Muscle of back (tissue), 3 donors: ENCODE measurements at regions not wholly inside any gene's neighbourhood (a gene's known extent, or its start where the extent isn't known, plus 50 kb on each side); places are given as distances from the start of the nearest gene placed in this dataset.
"Not testable (repeated sequence)": the region's sequence is repeated elsewhere in the genome, so short reads cannot be mapped to it uniquely, and the experiment has no call there.

Source experiments
- DNase-seq, 3 donors: peaks; one replicate each; pipeline versions ENCODE4 v3.0.0 to v3.0.0-alpha.2; 2013

DNA sequence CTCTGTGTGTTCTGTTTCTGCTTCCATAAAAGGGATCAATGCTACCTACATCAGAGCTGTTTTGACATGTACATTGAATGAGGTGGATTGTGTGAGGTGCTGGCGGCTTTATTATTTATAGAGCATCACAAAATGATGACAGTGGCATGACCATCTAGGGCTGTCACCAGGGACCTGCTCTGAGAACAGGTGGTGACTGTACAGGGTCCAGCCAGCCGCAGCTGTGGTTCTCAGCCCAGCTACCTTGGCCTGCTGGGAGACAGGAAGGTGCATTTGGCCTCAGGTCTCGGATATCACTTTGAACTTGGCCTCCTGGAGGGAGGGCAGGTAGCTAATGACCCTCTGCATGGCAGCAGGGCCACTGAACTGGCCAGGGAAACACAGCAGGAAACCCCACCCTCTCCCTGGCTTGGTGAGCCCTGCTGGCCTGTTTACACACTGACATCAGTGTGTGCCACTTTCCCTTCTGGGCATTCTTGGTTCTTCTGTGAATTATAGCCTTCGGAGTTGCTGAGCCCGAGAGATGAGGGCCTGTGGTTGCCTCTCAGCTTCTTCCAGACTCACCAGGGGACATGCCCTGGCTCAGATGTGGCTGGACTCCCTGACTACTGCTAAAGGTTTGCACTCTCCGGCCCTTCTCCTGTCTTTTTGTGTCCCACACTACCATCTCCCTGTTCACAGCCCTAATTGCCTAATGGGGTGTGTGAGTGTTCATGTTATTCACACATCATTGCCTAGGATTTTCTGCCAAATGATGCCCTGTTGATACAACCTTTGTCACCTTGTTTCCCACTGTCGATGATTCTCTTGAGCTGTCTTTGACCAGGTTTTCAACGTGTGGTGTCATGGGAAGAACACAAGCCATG is 109.2 kb upstream of the RAB12 start:
- DNase-seq, result no peak

DNA sequence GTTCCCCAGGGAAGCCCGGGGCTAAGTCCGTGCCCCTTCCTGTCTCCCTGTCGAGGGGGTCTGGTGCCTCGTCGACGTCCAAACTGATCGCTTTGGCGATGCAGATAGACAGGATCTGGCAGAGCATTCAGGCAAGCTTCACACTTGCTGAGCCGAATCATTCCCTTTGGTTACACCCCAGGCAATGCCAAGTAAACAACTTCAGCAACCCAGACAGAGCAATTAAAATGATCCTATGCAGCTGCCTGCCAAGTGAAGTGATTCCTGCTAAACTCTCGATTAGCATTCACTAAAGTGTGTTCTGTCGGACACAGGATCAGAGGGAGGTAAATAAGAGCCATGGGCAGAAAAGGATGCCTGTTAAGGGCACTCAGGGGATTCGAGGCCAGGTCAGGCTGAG is 108.2 kb upstream of the RAB12 start:
- peak in 2 of 3 donors; percentile 27 to 57 for DNase-seq

DNA sequence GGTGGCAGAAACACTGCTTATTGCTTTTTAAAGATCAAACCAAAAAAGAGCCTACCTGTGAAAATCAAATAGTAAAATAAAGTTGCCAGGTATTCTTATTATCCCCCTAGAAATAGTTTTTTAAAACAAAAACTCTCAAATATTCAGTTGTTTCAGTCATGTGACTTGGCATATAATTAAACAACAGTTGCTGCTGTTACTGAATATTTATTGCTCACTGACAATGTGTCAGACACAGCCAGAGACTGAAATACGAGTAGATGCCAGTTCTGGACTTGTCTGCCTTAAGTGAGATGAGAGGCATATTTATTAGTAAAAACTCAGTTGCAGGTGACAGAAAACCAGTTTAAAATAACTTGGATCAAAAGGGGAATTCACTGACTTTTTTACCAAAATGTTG is 106.0 kb upstream of the RAB12 start:
- no peak for DNase-seq

DNA sequence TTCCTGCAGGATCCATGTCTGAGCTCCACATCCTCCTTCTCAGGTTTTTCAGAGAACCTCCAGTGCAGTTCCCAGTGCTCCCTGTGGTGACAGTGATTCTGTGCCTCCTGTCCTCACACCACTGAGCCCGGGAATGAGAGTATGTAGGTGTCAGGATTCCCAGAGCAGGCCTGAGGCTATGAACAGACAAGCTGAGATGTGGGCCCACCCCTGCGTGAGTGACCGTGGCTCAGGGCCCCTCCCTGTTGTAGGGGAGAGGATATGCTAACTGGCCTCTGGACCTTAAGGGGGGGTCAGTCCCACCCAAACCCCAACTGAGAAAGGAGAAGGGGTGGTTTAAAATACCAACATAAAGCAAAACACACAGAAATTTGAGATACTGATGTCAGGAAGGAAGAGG is 104.8 kb upstream of the RAB12 start:
- DNase-seq, result no peak

DNA sequence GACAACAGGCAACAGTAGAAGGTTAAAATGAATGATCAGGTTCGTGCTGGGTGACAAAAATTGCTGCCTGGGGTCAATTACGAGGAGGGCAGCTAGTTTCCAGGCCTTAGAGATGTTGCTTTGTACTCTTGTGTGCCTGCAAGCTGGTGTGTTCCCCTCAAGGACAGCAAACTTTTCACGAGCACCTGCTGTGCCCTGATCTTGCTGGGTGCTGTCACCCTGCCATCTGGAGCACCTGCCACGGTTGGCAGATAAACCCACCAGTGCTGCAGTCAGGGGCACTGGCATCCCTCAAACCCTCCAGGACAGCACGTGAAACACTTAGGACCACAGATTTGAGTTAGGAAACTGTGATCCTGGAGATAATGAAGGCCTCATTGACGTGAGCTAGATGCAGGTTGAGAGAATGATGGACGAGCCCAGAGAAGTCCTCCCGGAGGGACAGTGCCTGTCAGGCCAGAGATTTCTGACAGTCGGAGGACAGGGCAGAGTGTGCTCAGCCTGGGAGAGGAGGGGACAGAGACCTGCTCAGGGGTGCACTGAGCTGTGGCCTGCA is 104.3 kb upstream of the RAB12 start:
- no peak for DNase-seq

DNA sequence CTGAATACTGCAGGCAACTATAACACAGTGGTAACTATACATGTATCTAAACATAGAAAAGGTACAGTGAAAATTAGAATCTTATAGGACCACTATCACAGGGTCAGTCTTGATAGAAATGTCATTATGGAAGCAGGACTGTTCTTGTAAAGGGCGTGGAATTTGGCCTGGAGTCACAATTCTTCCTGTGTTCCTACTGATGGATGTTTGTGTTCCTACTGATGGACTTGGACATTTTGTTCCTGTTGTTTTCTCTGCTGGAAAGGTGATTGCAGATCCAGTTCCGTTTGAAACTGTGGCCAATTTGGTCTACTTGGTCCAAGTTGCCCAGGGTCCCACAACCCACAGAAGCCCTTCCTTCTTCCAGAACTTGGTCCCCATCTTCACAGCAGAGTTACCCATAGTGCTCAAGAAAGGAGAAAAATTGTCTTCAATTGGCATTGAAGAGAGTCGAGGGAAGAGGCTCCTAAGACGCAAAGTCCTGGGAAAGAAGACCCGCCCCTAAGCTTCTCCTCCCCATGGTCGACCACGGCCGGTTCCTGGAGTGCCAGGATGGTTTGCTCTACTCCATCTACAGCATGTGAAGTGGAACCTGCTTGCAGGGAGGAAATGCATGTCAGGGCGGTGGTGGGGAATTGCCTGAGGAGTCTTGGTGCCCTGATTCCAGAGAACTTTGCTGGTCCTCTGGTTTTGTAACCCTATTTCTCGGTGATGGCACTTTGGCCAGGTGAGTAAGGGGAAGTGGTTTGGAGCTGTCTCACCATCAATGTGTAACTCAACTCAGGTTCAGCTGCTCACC is 102.8 kb upstream of the RAB12 start:
- no peak for DNase-seq

DNA sequence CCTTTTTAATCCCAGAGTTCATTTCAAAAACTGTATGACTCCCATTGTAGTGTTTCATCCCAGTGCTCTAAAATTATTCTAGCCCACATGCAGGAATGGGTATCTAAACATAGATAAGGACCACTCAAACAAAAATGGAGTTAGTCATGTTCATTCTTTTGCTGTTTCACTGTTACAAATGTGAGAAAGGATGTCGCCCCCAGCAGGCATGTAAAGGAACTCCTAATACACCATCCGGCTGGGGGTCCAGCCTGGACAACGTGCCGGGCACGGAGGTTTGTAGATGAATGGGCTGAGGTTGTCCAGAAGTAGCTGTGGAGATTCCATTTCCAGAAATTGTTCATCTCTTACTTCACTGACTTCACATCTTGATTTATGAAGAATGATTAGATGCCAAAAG is 101.9 kb upstream of the RAB12 start:
- DNase-seq, result no peak

DNA sequence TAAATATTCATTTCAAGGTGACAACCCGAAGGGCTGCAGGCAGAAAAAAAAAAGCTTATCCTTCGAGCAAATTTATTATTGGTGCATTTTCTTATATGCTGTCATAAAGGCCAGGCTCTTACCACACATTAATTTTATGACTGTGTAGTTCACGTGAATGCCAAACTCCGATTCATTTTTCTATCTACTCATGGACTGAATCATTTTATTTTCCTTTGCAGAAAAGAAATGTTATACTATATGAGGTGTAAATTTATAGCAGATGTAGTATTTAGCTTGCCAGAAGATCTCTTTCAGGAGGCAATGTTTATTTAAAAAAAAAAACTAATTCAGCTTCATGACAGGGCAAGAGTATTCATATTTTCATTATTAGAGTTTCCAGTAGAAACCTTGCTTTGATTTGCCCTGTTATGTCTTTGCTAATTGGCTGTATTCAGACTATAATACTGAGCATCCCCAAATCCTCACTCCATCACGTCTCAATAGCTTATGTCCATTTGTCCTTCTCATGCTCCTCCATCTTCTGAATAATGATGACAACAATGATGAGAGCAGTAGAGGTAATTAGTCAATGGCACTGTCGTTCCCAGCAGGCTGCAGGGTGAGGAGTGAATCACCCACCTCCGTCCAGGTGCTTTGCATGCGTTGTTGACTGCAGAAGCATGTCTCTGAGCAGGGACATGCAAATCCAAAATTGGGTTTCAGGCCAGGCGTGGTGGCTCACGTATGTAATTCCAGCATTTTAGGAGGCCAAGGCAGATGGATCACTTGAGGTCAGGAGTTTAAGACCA is 101.1 kb upstream of the RAB12 start:
- DNase-seq, result peak in 1 of 3 donors; percentile 19

DNA sequence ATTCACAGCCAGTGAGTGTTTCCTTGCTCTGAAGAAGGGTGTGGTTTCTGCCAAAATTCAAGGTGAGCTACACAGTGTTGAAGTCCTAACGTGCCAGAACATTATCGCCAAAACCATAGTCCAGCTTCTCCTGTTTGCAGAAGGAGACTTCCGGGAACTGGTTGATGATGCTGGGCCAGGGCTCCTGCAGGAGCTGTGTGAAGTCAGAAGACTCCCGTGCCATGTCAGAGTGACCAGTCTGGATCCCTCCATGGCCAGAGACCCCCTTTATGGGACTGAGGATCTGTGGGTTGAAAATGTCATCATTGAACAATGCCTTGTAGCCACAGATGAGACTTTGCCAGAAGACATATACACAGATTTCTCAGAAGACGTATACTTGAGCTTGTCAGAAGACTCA is 96.0 kb upstream of the RAB12 start:
- DNase-seq, result no peak

DNA sequence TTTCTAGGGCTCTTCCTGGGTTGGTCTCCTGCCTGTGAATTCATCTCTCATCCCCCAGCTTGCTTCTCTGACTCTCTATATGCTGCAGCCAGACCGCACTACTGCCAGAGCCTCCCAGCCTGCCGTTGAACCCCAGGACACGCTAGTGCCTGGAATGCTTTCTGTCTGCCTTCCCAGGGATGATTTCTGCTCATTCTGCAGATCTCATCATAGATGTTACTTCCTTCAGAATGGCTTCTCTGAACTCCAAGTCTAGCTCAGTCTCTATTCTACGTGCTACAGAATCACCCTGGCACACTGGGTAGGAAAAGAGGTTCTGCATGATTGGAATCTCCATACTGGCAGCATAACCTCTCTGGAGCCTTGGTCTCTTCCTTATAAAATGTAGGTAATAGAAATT is 94.8 kb upstream of the RAB12 start:
- DNase-seq, result no peak

DNA sequence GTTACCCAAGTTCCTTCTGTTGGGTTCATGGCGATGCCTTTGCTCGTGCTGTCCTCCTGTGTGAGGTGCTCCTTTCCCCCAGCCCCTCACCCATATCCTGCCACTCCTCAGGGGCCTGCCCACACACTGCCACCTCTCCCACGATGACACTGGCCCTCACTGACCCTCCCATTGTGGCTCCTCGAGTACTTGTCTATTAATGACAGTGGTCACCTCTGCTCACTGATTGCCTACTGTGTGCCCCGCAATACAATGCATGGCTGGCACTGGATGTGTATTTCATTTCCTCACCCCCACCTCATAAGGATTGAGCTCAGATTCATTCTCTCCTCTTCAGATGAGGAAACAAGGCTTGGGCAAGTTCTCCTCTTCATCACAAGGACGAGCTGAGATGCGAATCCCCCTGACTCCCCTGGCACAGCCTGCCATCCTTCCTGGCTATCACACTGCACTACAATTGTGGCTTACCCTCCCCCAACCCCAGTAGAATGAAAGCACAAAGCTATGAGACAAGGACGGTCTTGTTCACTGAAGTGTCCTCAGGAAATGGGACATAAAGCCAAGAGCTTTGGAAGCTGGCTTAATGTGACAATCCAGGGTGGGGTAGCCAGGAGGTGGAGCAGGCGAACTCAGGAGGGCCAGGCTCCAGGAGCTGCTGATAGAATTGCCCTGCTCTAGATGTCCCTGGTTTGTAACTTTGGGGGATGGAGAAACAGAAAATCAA is 93.9 kb upstream of the RAB12 start:
- DNase-seq, result no peak

DNA sequence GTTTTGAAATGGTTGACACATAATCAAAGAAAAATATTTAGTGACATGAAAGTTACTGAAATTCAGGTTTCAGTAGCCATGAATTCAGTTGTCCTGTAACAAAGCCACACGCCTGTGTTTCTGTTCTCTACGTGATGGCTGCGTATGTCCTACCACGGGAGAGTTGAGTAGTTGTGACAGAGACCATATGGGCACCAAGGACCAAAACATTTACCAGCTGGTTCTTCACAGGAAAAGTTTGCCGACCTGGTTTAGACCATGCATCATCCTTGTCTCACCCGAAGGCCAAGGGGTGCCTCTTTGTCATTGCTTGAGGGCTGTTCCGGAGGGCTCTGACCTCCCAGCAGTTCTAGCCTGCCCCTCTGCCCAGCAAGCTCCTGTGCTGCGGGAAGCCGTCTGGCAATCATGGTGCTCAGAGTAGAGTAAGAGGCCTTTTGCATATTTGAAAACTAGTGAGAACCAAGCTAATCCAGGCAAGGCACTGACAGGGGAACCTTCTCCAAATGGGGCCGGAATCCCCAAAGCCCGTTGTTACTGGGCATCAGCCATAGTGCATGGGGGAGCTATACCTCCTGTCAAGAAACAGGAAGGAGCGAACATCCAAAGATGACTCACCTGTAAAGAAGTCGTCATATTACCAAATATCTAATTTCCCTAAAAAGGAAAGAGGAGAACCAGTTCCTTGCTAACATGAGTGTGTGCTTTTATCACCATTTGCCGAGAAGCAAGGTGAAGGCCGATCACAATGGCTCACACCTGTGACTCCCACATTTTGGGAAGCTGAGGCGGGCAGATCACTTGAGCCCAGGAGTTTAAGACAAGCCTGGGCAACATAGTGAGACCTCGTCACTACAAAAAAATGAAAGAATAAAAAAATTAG is 92.6 kb upstream of the RAB12 start:
- DNase-seq, result no peak

DNA sequence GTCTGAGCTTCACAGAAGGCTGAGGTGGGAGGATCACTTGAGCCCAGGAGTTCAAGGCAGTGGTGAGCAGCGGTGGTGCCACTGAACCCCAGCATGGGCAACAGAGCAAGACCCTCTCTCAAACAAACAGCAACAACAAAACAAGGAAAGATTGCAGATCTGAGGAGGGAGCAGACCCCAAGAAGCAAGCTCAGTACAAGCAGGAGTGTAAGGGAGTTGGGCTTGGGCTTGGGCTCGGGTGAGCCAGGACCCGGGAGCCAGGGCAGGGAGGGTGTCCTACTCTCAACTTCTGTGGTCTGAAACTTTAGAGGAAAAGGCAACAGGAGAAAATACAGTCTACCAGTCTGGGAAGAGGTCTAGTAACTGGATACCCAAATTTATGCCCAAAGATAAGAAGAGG is 92.0 kb upstream of the RAB12 start:
- no peak for DNase-seq

DNA sequence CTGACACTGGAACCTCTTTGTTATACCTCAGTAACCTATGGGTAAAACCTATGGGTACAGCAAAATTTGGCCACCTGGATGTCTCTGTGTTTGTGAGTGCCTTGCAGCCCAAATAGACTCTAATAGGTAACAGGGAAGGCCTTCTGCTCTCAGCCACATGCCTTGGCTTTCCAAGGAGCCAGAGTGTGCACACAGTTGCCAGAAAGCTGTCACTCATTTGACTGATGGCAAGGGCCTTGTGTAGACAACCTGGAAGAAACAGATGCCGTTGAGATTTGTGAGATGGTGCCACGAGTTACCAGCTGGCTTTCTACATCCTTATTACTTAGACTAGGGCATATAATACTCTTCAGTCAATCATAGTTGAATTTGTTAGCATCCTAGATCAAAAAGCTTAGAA is 90.1 kb upstream of the RAB12 start:
- DNase-seq, result peak in 1 of 3 donors; percentile 63

DNA sequence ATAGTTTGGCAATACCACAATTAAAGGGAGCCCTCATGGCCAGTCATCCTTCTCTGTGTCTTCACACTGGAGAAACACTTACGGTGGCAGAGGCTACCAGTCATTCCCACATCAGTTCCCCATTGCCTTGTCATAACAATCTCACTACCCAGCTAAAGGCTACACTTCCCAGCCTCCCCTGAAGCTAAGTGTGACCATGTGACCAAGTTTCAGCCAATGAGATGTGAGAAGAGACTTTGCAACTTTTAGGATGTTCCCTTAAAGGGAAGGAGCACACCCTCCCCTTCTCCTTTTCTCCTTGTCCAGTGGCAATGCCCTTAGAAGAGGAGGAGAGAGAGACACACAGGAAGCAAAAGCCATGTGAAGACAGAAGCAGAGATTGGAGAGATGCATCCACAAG is 89.0 kb upstream of the RAB12 start:
- DNase-seq, result no peak

DNA sequence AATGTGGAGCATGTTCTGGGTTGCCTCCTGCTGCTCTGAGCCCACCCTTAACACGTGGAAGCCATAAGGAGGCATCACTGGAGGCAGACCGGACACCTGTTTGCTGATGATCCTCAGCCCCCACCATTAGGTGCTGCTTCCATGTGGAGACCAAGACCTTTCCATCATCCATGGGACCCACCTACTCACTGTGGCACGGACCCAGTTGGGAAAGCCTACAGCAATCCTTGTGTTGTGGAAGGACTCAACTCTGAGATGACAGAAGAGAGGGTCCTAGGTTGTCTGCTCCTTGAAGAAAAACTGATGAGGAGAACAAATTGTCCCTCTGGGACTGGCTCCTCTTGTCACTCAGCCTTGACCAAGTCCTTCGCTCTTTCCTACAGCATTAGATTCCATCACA is 86.5 kb upstream of the RAB12 start:
- no peak for DNase-seq

DNA sequence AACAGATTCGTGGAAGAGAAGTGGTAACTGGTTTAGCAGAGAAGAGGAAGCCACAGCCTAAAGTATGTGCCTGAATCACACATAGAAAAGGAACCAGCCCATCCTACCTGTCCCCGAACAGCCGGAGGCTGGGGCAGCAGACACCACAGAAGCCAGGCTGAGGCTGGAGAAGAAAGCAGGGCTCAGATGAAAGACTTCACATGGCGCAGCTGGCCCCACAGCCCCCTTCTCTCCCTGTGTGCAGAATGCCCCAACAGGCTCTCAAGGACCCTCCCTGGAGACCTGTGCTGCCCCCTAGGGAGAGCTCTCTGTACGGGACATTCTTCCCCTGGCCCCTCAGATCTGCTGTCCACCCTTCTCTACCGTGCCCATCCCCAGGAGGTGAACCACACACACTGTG is 83.5 kb upstream of the RAB12 start:
- no peak for DNase-seq

DNA sequence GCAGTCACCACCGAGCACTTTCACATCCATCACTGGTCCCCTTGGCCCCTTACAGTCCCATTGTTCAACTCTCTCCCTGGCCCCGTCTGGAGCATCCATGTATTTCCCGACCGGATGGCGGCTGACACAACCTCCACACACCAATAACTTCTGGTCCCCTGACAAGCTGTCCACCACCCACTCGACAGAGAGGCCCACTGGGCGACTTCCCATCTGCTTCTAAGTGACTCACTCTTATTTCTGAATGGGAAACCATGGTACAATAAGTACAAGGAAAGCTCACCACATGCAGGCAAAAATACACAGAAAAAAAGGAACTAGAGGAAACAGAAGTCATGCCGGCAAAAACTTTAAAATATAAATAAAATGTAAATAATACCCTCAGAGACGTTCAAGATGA is 82.9 kb upstream of the RAB12 start:
- no peak for DNase-seq

DNA sequence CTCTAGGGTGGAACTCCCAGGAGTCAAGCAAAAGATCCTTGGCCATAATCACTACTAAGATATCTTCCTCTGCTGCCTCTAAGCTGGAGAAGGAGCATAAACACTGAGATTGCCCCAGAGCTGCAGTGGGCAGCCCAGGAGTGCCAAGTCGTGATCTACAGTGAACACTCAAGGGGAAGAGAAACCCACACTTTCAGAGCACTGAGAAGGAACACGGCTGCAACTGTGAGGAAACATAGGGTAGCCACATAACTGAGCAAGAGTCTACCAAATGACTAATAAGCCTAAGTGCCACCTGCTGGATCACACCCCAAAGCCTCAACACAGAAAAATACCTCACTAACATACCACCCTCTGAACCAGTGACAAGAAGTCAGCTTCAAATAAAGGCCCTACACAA is 79.6 kb upstream of the RAB12 start:
- DNase-seq, result no peak

DNA sequence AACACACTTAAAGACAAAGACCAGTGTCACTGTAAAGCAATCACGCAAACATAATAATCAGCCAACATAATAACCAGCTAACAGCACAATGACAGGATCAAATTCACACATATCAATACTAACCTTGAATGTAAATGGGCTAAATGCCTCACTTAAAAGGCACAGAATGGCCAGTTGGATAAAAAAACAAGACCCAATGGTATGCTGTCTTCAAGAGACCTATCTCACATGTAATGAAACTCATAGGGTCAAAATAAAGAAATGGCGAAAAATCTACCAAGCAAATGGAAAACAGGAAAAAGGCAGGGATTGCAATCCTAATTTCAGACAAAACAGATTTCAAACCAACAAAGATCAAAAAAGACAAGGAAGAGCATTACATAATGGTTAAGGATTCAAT is 78.2 kb upstream of the RAB12 start:
- DNase-seq, result not testable (repeated sequence)
